ENCODE measurements at regions not wholly inside any gene's neighbourhood (a gene's known extent, or its start where the extent isn't known, plus 50 kb on each side); places are given as distances from the start of the nearest gene placed in this dataset.

GRCh38 chr14:77986773-77987172 is 183.4 kb upstream of the NRXN3 start:
- TF ChIP-seq CTCF (conservative IDR thresholded peaks at IDR 0.05) (no peak), ZFX (IDR thresholded peaks at IDR 0.05) (no peak)
